ENCODE measurements at regions not wholly inside any gene's neighbourhood (a gene's known extent, or its start where the extent isn't known, plus 50 kb on each side); places are given as distances from the start of the nearest gene placed in this dataset.
A peak's percentile ranks its signal among the peaks of the same experiment; 100 is the strongest.

DNA sequence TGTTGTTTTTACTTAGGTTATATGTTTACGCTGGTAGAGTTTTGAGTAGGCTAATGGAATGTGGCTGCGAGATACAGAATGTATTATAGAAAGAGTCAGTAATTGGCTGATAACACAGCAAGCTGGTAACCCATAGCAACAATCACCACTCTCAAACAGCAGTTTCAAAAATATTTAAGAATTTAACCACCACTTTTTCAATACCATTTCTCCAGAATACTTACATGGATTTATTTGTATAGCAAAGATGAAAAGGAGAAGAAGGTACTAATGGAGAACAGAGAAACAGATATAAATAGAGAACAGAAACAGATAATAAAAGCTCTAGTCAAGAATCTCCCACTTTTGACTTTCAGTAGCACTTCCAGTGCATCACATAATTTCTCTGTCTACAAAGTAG is 188.3 kb upstream of the SLC39A10 start:
- TF ChIP-seq CTCF (conservative IDR thresholded peaks at IDR 0.05; ENCODE audit: low read length): no peak
- no peak for DNase-seq (ENCODE audit: low read depth)
- H3K4me3 ChIP-seq (ENCODE audit: low read length): no peak overlapping the region

DNA sequence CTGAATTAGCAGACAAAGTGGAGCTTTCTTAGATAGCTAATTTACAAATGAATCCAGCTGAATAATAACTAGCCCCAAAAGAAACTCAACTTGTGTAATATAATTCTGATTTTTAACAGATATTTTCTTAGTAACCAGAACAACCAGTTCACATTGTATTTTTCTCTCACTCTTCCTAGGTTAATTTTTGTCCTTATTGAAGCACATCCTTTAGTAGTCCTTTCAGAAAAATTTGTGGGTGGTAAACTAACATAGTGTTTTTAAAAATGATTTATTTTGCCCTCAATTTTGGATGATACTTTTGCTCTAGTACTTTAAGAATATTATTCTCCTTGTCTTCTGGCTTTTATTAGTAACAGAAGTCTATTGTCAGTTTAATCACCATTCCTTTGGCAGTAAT is 190.6 kb upstream of the SLC39A10 start:
- TF ChIP-seq CTCF (conservative IDR thresholded peaks at IDR 0.05; ENCODE audit: low read length): no peak
- no peak overlapping the region for H3K4me3 ChIP-seq (ENCODE audit: low read length)

GRCh38 chr2:195461010-195461409 is 196.0 kb upstream of the SLC39A10 start:
- no peak for DNase-seq (ENCODE audit: low read depth)
- no peak for TF ChIP-seq CTCF (conservative IDR thresholded peaks at IDR 0.05; ENCODE audit: low read length)
- H3K4me3 ChIP-seq (ENCODE audit: low read length): no peak overlapping the region

More for the DNA sequence above, 190.6 kb upstream of the SLC39A10 start:
- no peak for DNase-seq (ENCODE audit: low read depth)

- H3K4me3 ChIP-seq (ENCODE audit: low read length): no peak overlapping the region
- no peak for DNase-seq (ENCODE audit: low read depth)
Observed at GRCh38 chr2:195458936-195459335, 198.1 kb upstream of the SLC39A10 start.

GRCh38 chr2:195457873-195458272 is 199.2 kb upstream of the SLC39A10 start:
- DNase-seq (ENCODE audit: low read depth): no peak

More at GRCh38 chr2:195458936-195459335, 198.1 kb upstream of the SLC39A10 start:
- TF ChIP-seq CTCF (conservative IDR thresholded peaks at IDR 0.05; ENCODE audit: low read length): no peak

GRCh38 chr2:195456771-195457170 is 200.3 kb upstream of the SLC39A10 start:
- DNase-seq (ENCODE audit: low read depth): no peak
- no peak overlapping the region for H3K4me3 ChIP-seq (ENCODE audit: low read length)
- TF ChIP-seq CTCF (conservative IDR thresholded peaks at IDR 0.05; ENCODE audit: low read length): no peak

More at GRCh38 chr2:195457873-195458272, 199.2 kb upstream of the SLC39A10 start:
- TF ChIP-seq CTCF (conservative IDR thresholded peaks at IDR 0.05; ENCODE audit: low read length): no peak
- H3K4me3 ChIP-seq (ENCODE audit: low read length): no peak overlapping the region

- H3K4me3 ChIP-seq (ENCODE audit: low read length): no peak overlapping the region
- peak; percentile 37 for DNase-seq (ENCODE audit: low read depth)
- no peak for TF ChIP-seq CTCF (conservative IDR thresholded peaks at IDR 0.05; ENCODE audit: low read length)
Observed at GRCh38 chr2:195451160-195451559, 205.9 kb upstream of the SLC39A10 start.
